ENCODE measurements at regions not wholly inside any gene's neighbourhood (a gene's known extent, or its start where the extent isn't known, plus 50 kb on each side); places are given as distances from the start of the nearest gene placed in this dataset.
A peak's percentile ranks its signal among the peaks of the same experiment; 100 is the strongest.
"Not testable (repeated sequence)": the region's sequence is repeated elsewhere in the genome, so short reads cannot be mapped to it uniquely, and the experiment has no call there.

GRCh38 chr12:60522684-60523400 lies 927.0 kb downstream of the SLC16A7 start:
- no peak overlapping the region for H3K27ac ChIP-seq (ENCODE audit: low read length)
- no peaks in the 10 kb centered on the region for H3K4me1 ChIP-seq (ENCODE audit: control insufficient read depth in 1 of 2, insufficient read depth in 2 of 2, low read length in 2 of 2)
- no peaks in the 10 kb centered on the region for H3K27me3 ChIP-seq (ENCODE audit: low read depth, low read length)
- H3K36me3 ChIP-seq (ENCODE audit: control insufficient read depth in 1 of 2, insufficient read depth in 2 of 2, low read length in 2 of 2) = no peaks in the 10 kb centered on the region
- no peak overlapping the region for H3K4me3 ChIP-seq (ENCODE audit: low read depth in 1 of 2, low read length in 2 of 2)
- H3K9me3 ChIP-seq (ENCODE audit: control insufficient read depth in 1 of 2, low read length in 2 of 2) = peaks cover 0 to 6% of the 10 kb centered on the region in 2 donors

GRCh38 chr12:60529261-60529660 lies 933.4 kb downstream of the SLC16A7 start:
- H3K4me3 ChIP-seq (ENCODE audit: low read depth in 1 of 2, low read length in 2 of 2) = no peak overlapping the region
- H3K9me3 ChIP-seq (ENCODE audit: control insufficient read depth in 1 of 2, low read length in 2 of 2) = no peaks in the 10 kb centered on the region
- no peaks in the 10 kb centered on the region for H3K36me3 ChIP-seq (ENCODE audit: control insufficient read depth in 1 of 2, insufficient read depth in 2 of 2, low read length in 2 of 2)
- no peaks in the 10 kb centered on the region for H3K4me1 ChIP-seq (ENCODE audit: control insufficient read depth in 1 of 2, insufficient read depth in 2 of 2, low read length in 2 of 2)
- no peak overlapping the region for H3K27ac ChIP-seq (ENCODE audit: low read length)
- no peaks in the 10 kb centered on the region for H3K27me3 ChIP-seq (ENCODE audit: low read depth, low read length)

GRCh38 chr12:60529723-60530122 lies 933.9 kb downstream of the SLC16A7 start:
- Histone ChIP-seq H3K9me3 (ENCODE audit: control insufficient read depth in 1 of 2, low read length in 2 of 2) (no peaks in the 10 kb centered on the region), H3K4me3 (ENCODE audit: low read depth in 1 of 2, low read length in 2 of 2) (no peak overlapping the region), H3K27ac (ENCODE audit: low read length) (no peak overlapping the region), H3K36me3 (ENCODE audit: control insufficient read depth in 1 of 2, insufficient read depth in 2 of 2, low read length in 2 of 2) (no peaks in the 10 kb centered on the region), H3K27me3 (ENCODE audit: low read depth, low read length) (no peaks in the 10 kb centered on the region), H3K4me1 (ENCODE audit: control insufficient read depth in 1 of 2, insufficient read depth in 2 of 2, low read length in 2 of 2) (no peaks in the 10 kb centered on the region)

- Histone ChIP-seq H3K27me3 (ENCODE audit: low read depth, low read length) (no peaks in the 10 kb centered on the region), H3K9me3 (ENCODE audit: control insufficient read depth in 1 of 2, low read length in 2 of 2) (no peaks in the 10 kb centered on the region), H3K4me3 (ENCODE audit: low read depth in 1 of 2, low read length in 2 of 2) (no peak overlapping the region), H3K27ac (ENCODE audit: low read length) (no peak overlapping the region), H3K36me3 (ENCODE audit: control insufficient read depth in 1 of 2, insufficient read depth in 2 of 2, low read length in 2 of 2) (no peaks in the 10 kb centered on the region), H3K4me1 (ENCODE audit: control insufficient read depth in 1 of 2, insufficient read depth in 2 of 2, low read length in 2 of 2) (no peaks in the 10 kb centered on the region)
Observed at GRCh38 chr12:60535363-60535762, 939.5 kb downstream of the SLC16A7 start.

- no peaks in the 10 kb centered on the region for H3K27me3 ChIP-seq (ENCODE audit: low read depth, low read length)
- H3K9me3 ChIP-seq (ENCODE audit: control insufficient read depth in 1 of 2, low read length in 2 of 2) = no peaks in the 10 kb centered on the region
- H3K4me3 ChIP-seq (ENCODE audit: low read depth in 1 of 2, low read length in 2 of 2) = peak overlapping the region in 1 of 2 donors; percentile 30
- H3K4me1 ChIP-seq (ENCODE audit: control insufficient read depth in 1 of 2, insufficient read depth in 2 of 2, low read length in 2 of 2) = no peaks in the 10 kb centered on the region
- H3K36me3 ChIP-seq (ENCODE audit: control insufficient read depth in 1 of 2, insufficient read depth in 2 of 2, low read length in 2 of 2) = no peaks in the 10 kb centered on the region
- no peak overlapping the region for H3K27ac ChIP-seq (ENCODE audit: low read length)
Observed at GRCh38 chr12:60539592-60539991, 943.8 kb downstream of the SLC16A7 start.

- Histone ChIP-seq H3K36me3 (ENCODE audit: control insufficient read depth in 1 of 2, insufficient read depth in 2 of 2, low read length in 2 of 2) (no peaks in the 10 kb centered on the region), H3K27ac (ENCODE audit: low read length) (no peak overlapping the region), H3K4me1 (ENCODE audit: control insufficient read depth in 1 of 2, insufficient read depth in 2 of 2, low read length in 2 of 2) (no peaks in the 10 kb centered on the region), H3K9me3 (ENCODE audit: control insufficient read depth in 1 of 2, low read length in 2 of 2) (peaks cover 0 to 7% of the 10 kb centered on the region in 2 donors), H3K4me3 (ENCODE audit: low read depth in 1 of 2, low read length in 2 of 2) (no peak overlapping the region), H3K27me3 (ENCODE audit: low read depth, low read length) (no peaks in the 10 kb centered on the region)
Observed at GRCh38 chr12:60568914-60569313, 973.1 kb downstream of the SLC16A7 start.

GRCh38 chr12:60577607-60578006 lies 981.8 kb downstream of the SLC16A7 start:
- Histone ChIP-seq H3K27ac (ENCODE audit: low read length) (no peak overlapping the region), H3K9me3 (ENCODE audit: control insufficient read depth in 1 of 2, low read length in 2 of 2) (no peaks in the 10 kb centered on the region), H3K36me3 (ENCODE audit: control insufficient read depth in 1 of 2, insufficient read depth in 2 of 2, low read length in 2 of 2) (no peaks in the 10 kb centered on the region), H3K4me3 (ENCODE audit: low read depth in 1 of 2, low read length in 2 of 2) (no peak overlapping the region), H3K27me3 (ENCODE audit: low read depth, low read length) (no peaks in the 10 kb centered on the region), H3K4me1 (ENCODE audit: control insufficient read depth in 1 of 2, insufficient read depth in 2 of 2, low read length in 2 of 2) (no peaks in the 10 kb centered on the region)

- H3K4me3 ChIP-seq (ENCODE audit: low read depth in 1 of 2, low read length in 2 of 2); H3K4me1 ChIP-seq (ENCODE audit: control insufficient read depth in 1 of 2, insufficient read depth in 2 of 2, low read length in 2 of 2); H3K9me3 ChIP-seq (ENCODE audit: control insufficient read depth in 1 of 2, low read length in 2 of 2); H3K27ac ChIP-seq (ENCODE audit: low read length); H3K27me3 ChIP-seq (ENCODE audit: low read depth, low read length); H3K36me3 ChIP-seq (ENCODE audit: control insufficient read depth in 1 of 2, insufficient read depth in 2 of 2, low read length in 2 of 2): not testable (repeated sequence)
Observed at GRCh38 chr12:60587664-60588063, 991.8 kb downstream of the SLC16A7 start.

GRCh38 chr12:60594035-60594711 lies 998.3 kb downstream of the SLC16A7 start:
- H3K9me3 ChIP-seq (ENCODE audit: control insufficient read depth in 1 of 2, low read length in 2 of 2) = peaks cover 0 to 7% of the 10 kb centered on the region in 2 donors
- no peaks in the 10 kb centered on the region for H3K36me3 ChIP-seq (ENCODE audit: control insufficient read depth in 1 of 2, insufficient read depth in 2 of 2, low read length in 2 of 2)
- H3K4me1 ChIP-seq (ENCODE audit: control insufficient read depth in 1 of 2, insufficient read depth in 2 of 2, low read length in 2 of 2) = no peaks in the 10 kb centered on the region
- H3K27ac ChIP-seq (ENCODE audit: low read length) = no peak overlapping the region
- H3K4me3 ChIP-seq (ENCODE audit: low read depth in 1 of 2, low read length in 2 of 2) = no peak overlapping the region
- no peaks in the 10 kb centered on the region for H3K27me3 ChIP-seq (ENCODE audit: low read depth, low read length)

- Histone ChIP-seq H3K27me3 (ENCODE audit: low read depth, low read length) (no peaks in the 10 kb centered on the region), H3K27ac (ENCODE audit: low read length) (no peak overlapping the region), H3K36me3 (ENCODE audit: control insufficient read depth in 1 of 2, insufficient read depth in 2 of 2, low read length in 2 of 2) (no peaks in the 10 kb centered on the region), H3K4me1 (ENCODE audit: control insufficient read depth in 1 of 2, insufficient read depth in 2 of 2, low read length in 2 of 2) (no peaks in the 10 kb centered on the region), H3K4me3 (ENCODE audit: low read depth in 1 of 2, low read length in 2 of 2) (no peak overlapping the region), H3K9me3 (ENCODE audit: control insufficient read depth in 1 of 2, low read length in 2 of 2) (peaks cover 0 to 14% of the 10 kb centered on the region in 2 donors)
Observed at GRCh38 chr12:60602601-60603000, 1006.8 kb downstream of the SLC16A7 start.

- peaks cover 0 to 17% of the 10 kb centered on the region in 2 donors for H3K9me3 ChIP-seq (ENCODE audit: control insufficient read depth in 1 of 2, low read length in 2 of 2)
- not testable (repeated sequence) for H3K4me3 ChIP-seq (ENCODE audit: low read depth in 1 of 2, low read length in 2 of 2); H3K27me3 ChIP-seq (ENCODE audit: low read depth, low read length); H3K4me1 ChIP-seq (ENCODE audit: control insufficient read depth in 1 of 2, insufficient read depth in 2 of 2, low read length in 2 of 2); H3K36me3 ChIP-seq (ENCODE audit: control insufficient read depth in 1 of 2, insufficient read depth in 2 of 2, low read length in 2 of 2); H3K27ac ChIP-seq (ENCODE audit: low read length)
Observed at GRCh38 chr12:60603475-60603874, 1007.6 kb downstream of the SLC16A7 start.

- Histone ChIP-seq H3K4me1 (ENCODE audit: control insufficient read depth in 1 of 2, insufficient read depth in 2 of 2, low read length in 2 of 2) (no peaks in the 10 kb centered on the region), H3K36me3 (ENCODE audit: control insufficient read depth in 1 of 2, insufficient read depth in 2 of 2, low read length in 2 of 2) (no peaks in the 10 kb centered on the region), H3K27ac (ENCODE audit: low read length) (no peak overlapping the region), H3K9me3 (ENCODE audit: control insufficient read depth in 1 of 2, low read length in 2 of 2) (peaks cover 0 to 8% of the 10 kb centered on the region in 2 donors), H3K27me3 (ENCODE audit: low read depth, low read length) (no peaks in the 10 kb centered on the region), H3K4me3 (ENCODE audit: low read depth in 1 of 2, low read length in 2 of 2) (no peak overlapping the region)
Observed at GRCh38 chr12:60616400-60616799, 1020.6 kb downstream of the SLC16A7 start.
